ENCODE measurements at regions not wholly inside any gene's neighbourhood (a gene's known extent, or its start where the extent isn't known, plus 50 kb on each side); places are given as distances from the start of the nearest gene placed in this dataset.

- Histone ChIP-seq H3K4me1 (no peaks in the 10 kb centered on the region), H3K27me3 (replicated peaks; ENCODE audit: control insufficient read depth, insufficient read depth, low read length) (no peaks in the 10 kb centered on the region), H3K4me3 (ENCODE audit: low read depth, low read length) (no peak overlapping the region), H3K9me3 (0 out of 2 replicates have a peak, but pooled peaks cover 3% of the 10 kb centered on the region), H3K36me3 (ENCODE audit: control insufficient read depth, insufficient read depth, low read length) (no peaks in the 10 kb centered on the region)
- H3K36me3 Mint-ChIP-seq (ENCODE audit: insufficient read depth, unreplicated experiment) = no peaks in the 10 kb centered on the region
- TF ChIP-seq CTCF (IDR thresholded peaks at IDR 0.05; ENCODE audit: insufficient read depth in 1 of 2, low read depth in 1 of 2, low read length in 1 of 2, severe bottlenecking in 1 of 2, unreplicated experiment in 1 of 2) = no peak
- no peaks in the 10 kb centered on the region for H3K4me1 Mint-ChIP-seq (ENCODE audit: low read depth, unreplicated experiment)
- no peak overlapping the region for H3K27ac Mint-ChIP-seq (ENCODE audit: unreplicated experiment)
- DNase-seq = no peak
- CTCF ChIA-PET = no interaction called here
- POLR2A ChIA-PET = no interaction called here
- no peaks in the 10 kb centered on the region for H3K9me3 Mint-ChIP-seq (ENCODE audit: unreplicated experiment)
- H3K4me3 Mint-ChIP-seq (ENCODE audit: unreplicated experiment) = no peak overlapping the region
- intact Hi-C loops (cut with micrococcal nuclease; ENCODE audit: unreplicated experiment) = no loop called here
- H3K27me3 Mint-ChIP-seq (ENCODE audit: insufficient read depth, unreplicated experiment) = peaks cover 12% of the 10 kb centered on the region
- no TSS peak for BruUV-seq (replicated peaks)
Measured at GRCh38 chr5:60243713-60244112, 350.2 kb upstream of the PDE4D start.

- Histone ChIP-seq H3K4me1 (no peaks in the 10 kb centered on the region), H3K9me3 (no peaks in the 10 kb centered on the region), H3K27me3 (replicated peaks; ENCODE audit: control insufficient read depth, insufficient read depth, low read length) (no peaks in the 10 kb centered on the region), H3K36me3 (ENCODE audit: control insufficient read depth, insufficient read depth, low read length) (no peaks in the 10 kb centered on the region), H3K4me3 (ENCODE audit: low read depth, low read length) (no peak overlapping the region)
- intact Hi-C loops (cut with micrococcal nuclease; ENCODE audit: unreplicated experiment) = no loop called here
- Mint-ChIP-seq H3K36me3 (ENCODE audit: insufficient read depth, unreplicated experiment) (no peaks in the 10 kb centered on the region), H3K4me1 (ENCODE audit: low read depth, unreplicated experiment) (no peaks in the 10 kb centered on the region), H3K9me3 (ENCODE audit: unreplicated experiment) (no peaks in the 10 kb centered on the region), H3K4me3 (ENCODE audit: unreplicated experiment) (no peak overlapping the region), H3K27me3 (ENCODE audit: insufficient read depth, unreplicated experiment) (no peaks in the 10 kb centered on the region), H3K27ac (ENCODE audit: unreplicated experiment) (no peak overlapping the region)
- ChIA-PET CTCF (no interaction called here), POLR2A (no interaction called here)
- TF ChIP-seq CTCF (IDR thresholded peaks at IDR 0.05; ENCODE audit: insufficient read depth in 1 of 2, low read depth in 1 of 2, low read length in 1 of 2, severe bottlenecking in 1 of 2, unreplicated experiment in 1 of 2) = no peak
- no peak for DNase-seq
- BruUV-seq (replicated peaks) = no TSS peak
Measured at GRCh38 chr5:60232036-60232795, 338.7 kb upstream of the PDE4D start.

- no peaks in the 10 kb centered on the region for H3K9me3 Mint-ChIP-seq (ENCODE audit: unreplicated experiment)
Measured at GRCh38 chr5:60230456-60230855, 336.9 kb upstream of the PDE4D start.

More at GRCh38 chr5:60230456-60230855, 336.9 kb upstream of the PDE4D start:
- Mint-ChIP-seq H3K4me3 (ENCODE audit: unreplicated experiment) (no peak overlapping the region), H3K27ac (ENCODE audit: unreplicated experiment) (no peak overlapping the region), H3K4me1 (ENCODE audit: low read depth, unreplicated experiment) (no peaks in the 10 kb centered on the region), H3K36me3 (ENCODE audit: insufficient read depth, unreplicated experiment) (no peaks in the 10 kb centered on the region), H3K27me3 (ENCODE audit: insufficient read depth, unreplicated experiment) (peaks cover 4% of the 10 kb centered on the region)
- intact Hi-C loops (cut with micrococcal nuclease; ENCODE audit: unreplicated experiment) = no loop called here
- no peak for TF ChIP-seq CTCF (IDR thresholded peaks at IDR 0.05; ENCODE audit: insufficient read depth in 1 of 2, low read depth in 1 of 2, low read length in 1 of 2, severe bottlenecking in 1 of 2, unreplicated experiment in 1 of 2)
- no peaks in the 10 kb centered on the region for H3K36me3 ChIP-seq (ENCODE audit: control insufficient read depth, insufficient read depth, low read length)
- no peaks in the 10 kb centered on the region for H3K27me3 ChIP-seq (replicated peaks; ENCODE audit: control insufficient read depth, insufficient read depth, low read length)
- no peaks in the 10 kb centered on the region for H3K9me3 ChIP-seq
- POLR2A ChIA-PET = no interaction called here
- no TSS peak for BruUV-seq (replicated peaks)
- CTCF ChIA-PET = no interaction called here
- no peaks in the 10 kb centered on the region for H3K4me1 ChIP-seq
- no peak overlapping the region for H3K4me3 ChIP-seq (ENCODE audit: low read depth, low read length)
- no peak for DNase-seq
